Hypothalamus (tissue), 51 donors: ENCODE measurements at regions not wholly inside any gene's neighbourhood (a gene's known extent, or its start where the extent isn't known, plus 50 kb on each side); places are given as distances from the start of the nearest gene placed in this dataset.

ENCODE experiments used
- DNase-seq, 51 donors: peaks; one replicate each; lab custom pipeline; 2025; lab: John Stamatoyannopoulos, UW

- no peak for DNase-seq
These were observed 228.6 kb downstream of the UQCRFS1 start for GRCh38 chr19:28984315-28984714.

GRCh38 chr19:28983430-28983829, 229.5 kb downstream of the UQCRFS1 start:
- no peak for DNase-seq

- DNase-seq, result no peak
These were observed 231.0 kb downstream of the UQCRFS1 start for GRCh38 chr19:28981994-28982393.

GRCh38 chr19:28981518-28981917, 231.4 kb downstream of the UQCRFS1 start:
- no peak for DNase-seq

- DNase-seq, result no peak
These were observed 232.6 kb downstream of the UQCRFS1 start for GRCh38 chr19:28980236-28980868.

- no peak for DNase-seq
These were observed 235.1 kb downstream of the UQCRFS1 start for GRCh38 chr19:28977826-28978225.

- DNase-seq, result no peak
These were observed 240.7 kb downstream of the UQCRFS1 start for GRCh38 chr19:28972058-28972852.

- DNase-seq, result no peak
These were observed 241.4 kb downstream of the UQCRFS1 start for GRCh38 chr19:28971513-28971912.

GRCh38 chr19:28971049-28971448, 241.9 kb downstream of the UQCRFS1 start:
- DNase-seq, result no peak

- no peak for DNase-seq
These were observed 244.2 kb downstream of the UQCRFS1 start for GRCh38 chr19:28968721-28969120.

- DNase-seq, result no peak
These were observed 246.1 kb downstream of the UQCRFS1 start for GRCh38 chr19:28966737-28967399.

- DNase-seq, result no peak
These were observed 248.5 kb downstream of the UQCRFS1 start for GRCh38 chr19:28964500-28964899.

GRCh38 chr19:28963486-28964250, 249.3 kb downstream of the UQCRFS1 start:
- DNase-seq, result no peak

- DNase-seq, result no peak
These were observed 251.0 kb downstream of the UQCRFS1 start for GRCh38 chr19:28961772-28962500.

- DNase-seq, result no peak
These were observed 251.8 kb downstream of the UQCRFS1 start for GRCh38 chr19:28960986-28961705.

GRCh38 chr19:28960586-28960985, 252.4 kb downstream of the UQCRFS1 start:
- no peak for DNase-seq

GRCh38 chr19:28956961-28957360, 256.0 kb downstream of the UQCRFS1 start:
- no peak for DNase-seq

- no peak for DNase-seq
These were observed 256.5 kb downstream of the UQCRFS1 start for GRCh38 chr19:28956421-28956820.

- DNase-seq, result no peak
These were observed 263.4 kb downstream of the UQCRFS1 start for GRCh38 chr19:28949535-28949934.

GRCh38 chr19:28949027-28949426, 263.9 kb downstream of the UQCRFS1 start:
- no peak for DNase-seq
